Liver (tissue), 3 donors: ENCODE measurements at regions not wholly inside any gene's neighbourhood (a gene's known extent, or its start where the extent isn't known, plus 50 kb on each side); places are given as distances from the start of the nearest gene placed in this dataset.

Experiments
- FOXA2 ChIP-seq: IDR thresholded peaks from 2 replicates; pipeline ENCODE4 v1.6.1; 2016; ENCODE audit warnings: antibody characterized with exemption
- GABPA ChIP-seq, 2 donors: IDR thresholded peaks in 1 of 2; conservative IDR thresholded peaks in 1 of 2; 2 replicates each; pipeline ENCODE4 v1.6.1; 2016; ENCODE audit warnings: antibody characterized with exemption in 2 of 2, mild to moderate bottlenecking in 1 of 2, moderate library complexity in 1 of 2
- RAD21 ChIP-seq, 2 donors: IDR thresholded peaks; 2 replicates each; pipeline ENCODE4 v1.6.1; 2016; ENCODE audit warnings: antibody characterized with exemption in 2 of 2, mild to moderate bottlenecking in 2 of 2
- RXRA ChIP-seq, 2 donors: IDR thresholded peaks; 2 replicates each; pipeline ENCODE4 v1.6.1; 2017 to 2018; ENCODE audit warnings: antibody characterized with exemption in 2 of 2, mild to moderate bottlenecking in 1 of 2
- SP1 ChIP-seq: IDR thresholded peaks from 2 replicates; pipeline ENCODE4 v1.6.1; 2018; ENCODE audit warnings: antibody characterized with exemption, mild to moderate bottlenecking
- TAF1 ChIP-seq: conservative IDR thresholded peaks from 2 replicates; pipeline ENCODE4 v1.6.1; 2016; ENCODE audit warnings: antibody characterized with exemption, mild to moderate bottlenecking
- TF ChIP-seq, protein P1 (sequence below): fragments of 150-350 bp; IDR thresholded peaks from 2 replicates; pipeline ENCODE4 v1.5.1; 2017; ENCODE audit warnings: improper control_type of control experiment, low read depth, low read length; ENCODE audit not compliant: missing input control
- TF ChIP-seq, protein P2 (sequence below): IDR thresholded peaks from 2 replicates; pipeline ENCODE4 v1.6.1; 2016; ENCODE audit warnings: antibody characterized with exemption, mild to moderate bottlenecking
- TF ChIP-seq, protein P3 (sequence below): IDR thresholded peaks from 2 replicates; pipeline ENCODE4 v1.6.1; 2016; ENCODE audit warnings: antibody characterized with exemption
- TF ChIP-seq, protein P4 (sequence below): IDR thresholded peaks from 2 replicates; pipeline ENCODE4 v1.6.1; 2016; ENCODE audit warnings: antibody characterized with exemption
- donor health status: healthy.
- donor health status: healthy.

DNA sequence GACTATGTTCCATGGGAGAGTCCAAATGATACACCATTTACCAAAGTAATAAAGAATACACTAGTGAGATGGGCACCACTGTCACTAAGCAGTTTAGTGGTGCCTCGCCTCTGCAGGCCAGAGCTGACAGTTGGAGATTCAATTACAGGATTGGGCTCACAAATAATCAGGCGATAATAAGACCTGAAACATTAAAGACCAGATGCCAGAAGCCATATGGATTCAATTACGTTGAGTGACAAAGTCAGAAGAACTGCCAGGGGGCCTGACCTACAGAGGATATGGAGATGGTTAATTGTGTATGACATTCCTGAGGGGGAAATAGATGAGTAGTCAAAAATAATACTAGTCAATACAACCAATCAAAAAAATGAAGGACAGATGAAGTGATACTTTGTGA is 65.2 kb upstream of the ST6GALNAC5 start:
- TF ChIP-seq, protein P1, sequence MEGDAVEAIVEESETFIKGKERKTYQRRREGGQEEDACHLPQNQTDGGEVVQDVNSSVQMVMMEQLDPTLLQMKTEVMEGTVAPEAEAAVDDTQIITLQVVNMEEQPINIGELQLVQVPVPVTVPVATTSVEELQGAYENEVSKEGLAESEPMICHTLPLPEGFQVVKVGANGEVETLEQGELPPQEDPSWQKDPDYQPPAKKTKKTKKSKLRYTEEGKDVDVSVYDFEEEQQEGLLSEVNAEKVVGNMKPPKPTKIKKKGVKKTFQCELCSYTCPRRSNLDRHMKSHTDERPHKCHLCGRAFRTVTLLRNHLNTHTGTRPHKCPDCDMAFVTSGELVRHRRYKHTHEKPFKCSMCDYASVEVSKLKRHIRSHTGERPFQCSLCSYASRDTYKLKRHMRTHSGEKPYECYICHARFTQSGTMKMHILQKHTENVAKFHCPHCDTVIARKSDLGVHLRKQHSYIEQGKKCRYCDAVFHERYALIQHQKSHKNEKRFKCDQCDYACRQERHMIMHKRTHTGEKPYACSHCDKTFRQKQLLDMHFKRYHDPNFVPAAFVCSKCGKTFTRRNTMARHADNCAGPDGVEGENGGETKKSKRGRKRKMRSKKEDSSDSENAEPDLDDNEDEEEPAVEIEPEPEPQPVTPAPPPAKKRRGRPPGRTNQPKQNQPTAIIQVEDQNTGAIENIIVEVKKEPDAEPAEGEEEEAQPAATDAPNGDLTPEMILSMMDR = no peak
- no peak for TF ChIP-seq TAF1
- TF ChIP-seq, protein P2, sequence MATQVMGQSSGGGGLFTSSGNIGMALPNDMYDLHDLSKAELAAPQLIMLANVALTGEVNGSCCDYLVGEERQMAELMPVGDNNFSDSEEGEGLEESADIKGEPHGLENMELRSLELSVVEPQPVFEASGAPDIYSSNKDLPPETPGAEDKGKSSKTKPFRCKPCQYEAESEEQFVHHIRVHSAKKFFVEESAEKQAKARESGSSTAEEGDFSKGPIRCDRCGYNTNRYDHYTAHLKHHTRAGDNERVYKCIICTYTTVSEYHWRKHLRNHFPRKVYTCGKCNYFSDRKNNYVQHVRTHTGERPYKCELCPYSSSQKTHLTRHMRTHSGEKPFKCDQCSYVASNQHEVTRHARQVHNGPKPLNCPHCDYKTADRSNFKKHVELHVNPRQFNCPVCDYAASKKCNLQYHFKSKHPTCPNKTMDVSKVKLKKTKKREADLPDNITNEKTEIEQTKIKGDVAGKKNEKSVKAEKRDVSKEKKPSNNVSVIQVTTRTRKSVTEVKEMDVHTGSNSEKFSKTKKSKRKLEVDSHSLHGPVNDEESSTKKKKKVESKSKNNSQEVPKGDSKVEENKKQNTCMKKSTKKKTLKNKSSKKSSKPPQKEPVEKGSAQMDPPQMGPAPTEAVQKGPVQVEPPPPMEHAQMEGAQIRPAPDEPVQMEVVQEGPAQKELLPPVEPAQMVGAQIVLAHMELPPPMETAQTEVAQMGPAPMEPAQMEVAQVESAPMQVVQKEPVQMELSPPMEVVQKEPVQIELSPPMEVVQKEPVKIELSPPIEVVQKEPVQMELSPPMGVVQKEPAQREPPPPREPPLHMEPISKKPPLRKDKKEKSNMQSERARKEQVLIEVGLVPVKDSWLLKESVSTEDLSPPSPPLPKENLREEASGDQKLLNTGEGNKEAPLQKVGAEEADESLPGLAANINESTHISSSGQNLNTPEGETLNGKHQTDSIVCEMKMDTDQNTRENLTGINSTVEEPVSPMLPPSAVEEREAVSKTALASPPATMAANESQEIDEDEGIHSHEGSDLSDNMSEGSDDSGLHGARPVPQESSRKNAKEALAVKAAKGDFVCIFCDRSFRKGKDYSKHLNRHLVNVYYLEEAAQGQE = no peak
- TF ChIP-seq FOXA2 = no peak
- no peak for TF ChIP-seq SP1
- TF ChIP-seq RAD21 (IDR thresholded peaks at IDR 0.05) = no peak
- no peak for TF ChIP-seq GABPA (IDR thresholded peaks at IDR 0.05 in 1 of 2, conservative IDR thresholded peaks at IDR 0.05 in 1 of 2)
- TF ChIP-seq, protein P3, sequence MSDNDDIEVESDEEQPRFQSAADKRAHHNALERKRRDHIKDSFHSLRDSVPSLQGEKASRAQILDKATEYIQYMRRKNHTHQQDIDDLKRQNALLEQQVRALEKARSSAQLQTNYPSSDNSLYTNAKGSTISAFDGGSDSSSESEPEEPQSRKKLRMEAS = no peak
- TF ChIP-seq, protein P4, sequence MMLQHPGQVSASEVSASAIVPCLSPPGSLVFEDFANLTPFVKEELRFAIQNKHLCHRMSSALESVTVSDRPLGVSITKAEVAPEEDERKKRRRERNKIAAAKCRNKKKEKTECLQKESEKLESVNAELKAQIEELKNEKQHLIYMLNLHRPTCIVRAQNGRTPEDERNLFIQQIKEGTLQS = no peak
- TF ChIP-seq RXRA (IDR thresholded peaks at IDR 0.05) = no peak
